OCI-LY3 (cell line): ENCODE measurements at regions not wholly inside any gene's neighbourhood (a gene's known extent, or its start where the extent isn't known, plus 50 kb on each side); places are given as distances from the start of the nearest gene placed in this dataset.
A peak's percentile ranks its signal among the peaks of the same experiment; 100 is the strongest.

Experiments
- H2AFZ ChIP-seq: fragments of 200-600, 300-600 bp; shearing (Covaris generic); 2 replicates; pipeline ENCODE4 v1.6.0; 2014; ENCODE audit warnings: antibody characterized with exemption, low read depth, low read length
- H3K27ac ChIP-seq: fragments of 200-600, 300-600 bp; sonication (generic); 2 replicates; pipeline ENCODE4 v1.5.1; 2014; ENCODE audit warnings: mild to moderate bottlenecking, low read length, moderate library complexity, mixed read lengths
- H3K27me3 ChIP-seq: fragments of 200-600, 300-600 bp; sonication (generic); 2 replicates; pipeline ENCODE4 v1.6.1; 2014; ENCODE audit warnings: low read depth, low read length, mixed read lengths
- H3K36me3 ChIP-seq: fragments of 200-600, 300-600 bp; sonication (generic); replicated peaks from 2 replicates; pipeline ENCODE3; 2014; ENCODE audit warnings: low read depth, low read length, mixed read lengths
- H3K4me1 ChIP-seq: fragments of 300-600, 200-600 bp; sonication (generic); 2 replicates; pipeline ENCODE4 v1.6.1; 2014; ENCODE audit warnings: low read length, mixed read lengths
- H3K4me2 ChIP-seq: fragments of 200-600, 300-600 bp; sonication (generic); 2 replicates; pipeline ENCODE4 v1.6.1; 2014; ENCODE audit warnings: low read length, mixed read lengths
- H3K4me3 ChIP-seq: fragments of 300-600, 200-600 bp; sonication (generic); 2 replicates; pipeline ENCODE4 v1.5.1; 2014; ENCODE audit warnings: antibody characterized with exemption, mild to moderate bottlenecking, low read length, moderate library complexity
- H3K79me2 ChIP-seq: fragments of 300-600, 200-600 bp; shearing (Covaris generic); 2 replicates; pipeline ENCODE4 v1.6.1; 2014; ENCODE audit warnings: mild to moderate bottlenecking, low read length, mixed read lengths
- H3K9ac ChIP-seq: fragments of 300-600, 200-600 bp; shearing (Covaris generic); 2 replicates; pipeline ENCODE4 v1.6.0; 2014; ENCODE audit warnings: mild to moderate bottlenecking, low read length, moderate library complexity
- H3K9me3 ChIP-seq: fragments of 200-600, 300-600 bp; shearing (Covaris generic); 2 replicates; pipeline ENCODE4 v1.6.1; 2014; ENCODE audit warnings: low read length, mixed read lengths; ENCODE audit not compliant: insufficient read depth
- H4K20me1 ChIP-seq: fragments of 200-600, 300-600 bp; sonication (generic); 2 replicates; pipeline ENCODE4 v1.6.1; 2016; ENCODE audit warnings: low read length, mixed read lengths; ENCODE audit not compliant: insufficient read depth
- EZH2phosphoT487 ChIP-seq: fragments of 200-600 bp; shearing (Covaris generic); IDR thresholded peaks from 2 replicates; pipeline ENCODE4 v1.6.1; 2018; ENCODE audit warnings: antibody characterized with exemption, mixed run types, low read depth
- TF ChIP-seq, protein P1 (sequence below): fragments of 200-600, 300-600 bp; sonication (generic); IDR thresholded peaks from 2 replicates; pipeline ENCODE4 v1.5.1; 2014; ENCODE audit warnings: antibody characterized with exemption, low read length, low read depth

GRCh38 chr1:173114346-173114745, 63.6 kb upstream of the TNFSF18 start:
- H3K27ac ChIP-seq, result no peak overlapping the region
- H3K9me3 ChIP-seq, result peaks cover 7% of the 10 kb centered on the region; the same call in 1 of the 2 replicates
- H3K27me3 ChIP-seq, result no peaks in the 10 kb centered on the region
- no peak overlapping the region for H3K4me3 ChIP-seq
- H3K4me1 ChIP-seq, result peaks cover 86% of the 10 kb centered on the region
- H3K79me2 ChIP-seq, result no peaks in the 10 kb centered on the region
- no peak overlapping the region for H3K4me2 ChIP-seq
- no peaks in the 10 kb centered on the region for H4K20me1 ChIP-seq
- TF ChIP-seq, protein P1, sequence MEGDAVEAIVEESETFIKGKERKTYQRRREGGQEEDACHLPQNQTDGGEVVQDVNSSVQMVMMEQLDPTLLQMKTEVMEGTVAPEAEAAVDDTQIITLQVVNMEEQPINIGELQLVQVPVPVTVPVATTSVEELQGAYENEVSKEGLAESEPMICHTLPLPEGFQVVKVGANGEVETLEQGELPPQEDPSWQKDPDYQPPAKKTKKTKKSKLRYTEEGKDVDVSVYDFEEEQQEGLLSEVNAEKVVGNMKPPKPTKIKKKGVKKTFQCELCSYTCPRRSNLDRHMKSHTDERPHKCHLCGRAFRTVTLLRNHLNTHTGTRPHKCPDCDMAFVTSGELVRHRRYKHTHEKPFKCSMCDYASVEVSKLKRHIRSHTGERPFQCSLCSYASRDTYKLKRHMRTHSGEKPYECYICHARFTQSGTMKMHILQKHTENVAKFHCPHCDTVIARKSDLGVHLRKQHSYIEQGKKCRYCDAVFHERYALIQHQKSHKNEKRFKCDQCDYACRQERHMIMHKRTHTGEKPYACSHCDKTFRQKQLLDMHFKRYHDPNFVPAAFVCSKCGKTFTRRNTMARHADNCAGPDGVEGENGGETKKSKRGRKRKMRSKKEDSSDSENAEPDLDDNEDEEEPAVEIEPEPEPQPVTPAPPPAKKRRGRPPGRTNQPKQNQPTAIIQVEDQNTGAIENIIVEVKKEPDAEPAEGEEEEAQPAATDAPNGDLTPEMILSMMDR, result no peak
- TF ChIP-seq EZH2phosphoT487, result no peak
- H3K36me3 ChIP-seq, result peaks cover 16% of the 10 kb centered on the region
- no peak overlapping the region for H2AFZ ChIP-seq
- no peak overlapping the region for H3K9ac ChIP-seq

- TF ChIP-seq, protein P1, result no peak
- no peak for TF ChIP-seq EZH2phosphoT487
- H3K27ac ChIP-seq, result peak overlapping the region; percentile 79
- H3K27me3 ChIP-seq, result no peaks in the 10 kb centered on the region
- peaks cover 22% of the 10 kb centered on the region for H3K36me3 ChIP-seq
- H3K4me2 ChIP-seq, result no peak overlapping the region
- peaks cover 14% of the 10 kb centered on the region for H3K9me3 ChIP-seq
- H3K9ac ChIP-seq, result no peak overlapping the region
- no peak overlapping the region for H3K4me3 ChIP-seq
- peaks cover 75% of the 10 kb centered on the region for H3K4me1 ChIP-seq
- H4K20me1 ChIP-seq, result no peaks in the 10 kb centered on the region
- H3K79me2 ChIP-seq, result no peaks in the 10 kb centered on the region
- H2AFZ ChIP-seq, result no peak overlapping the region
These were observed 62.4 kb upstream of the TNFSF18 start for GRCh38 chr1:173113015-173113741.

- TF ChIP-seq EZH2phosphoT487, result no peak
- TF ChIP-seq, protein P1, result no peak
- Histone ChIP-seq H3K27me3 (no peaks in the 10 kb centered on the region), H4K20me1 (no peaks in the 10 kb centered on the region), H3K79me2 (no peaks in the 10 kb centered on the region), H3K36me3 (peaks cover 26% of the 10 kb centered on the region), H2AFZ (no peak overlapping the region; the same call in 1 of the 2 replicates), H3K4me3 (0 out of 2 replicates have a peak overlapping the region, but pooled peaks have one; percentile 11), H3K9ac (peak overlapping the region; percentile 37; the same call in 1 of the 2 replicates), H3K27ac (peak overlapping the region; percentile 79), H3K4me2 (peak overlapping the region; percentile 56), H3K9me3 (peaks cover 25% of the 10 kb centered on the region), H3K4me1 (peaks cover 64% of the 10 kb centered on the region)
These were observed 61.4 kb upstream of the TNFSF18 start for GRCh38 chr1:173112129-173112528.

DNA sequence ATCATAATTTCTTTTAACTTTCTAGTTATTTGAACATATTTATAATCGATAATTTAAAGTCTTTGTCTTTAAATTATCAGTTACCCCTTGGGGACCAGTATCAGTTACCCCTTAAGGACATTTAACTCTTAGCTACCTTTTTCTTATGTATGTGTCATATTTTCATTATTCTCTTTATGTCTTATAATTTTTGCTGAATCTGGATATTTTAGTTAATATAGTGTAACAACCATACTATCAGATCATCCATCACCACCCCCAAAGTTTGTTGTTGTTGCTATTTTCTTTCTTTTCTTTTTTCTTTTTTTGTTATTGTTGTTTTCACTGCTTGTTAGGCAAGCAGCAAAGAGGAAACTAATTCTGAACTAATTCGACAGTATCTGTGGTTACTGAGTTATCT, 57.0 kb upstream of the TNFSF18 start:
- no peaks in the 10 kb centered on the region for H4K20me1 ChIP-seq
- H3K27ac ChIP-seq, result no peak overlapping the region
- H3K36me3 ChIP-seq, result peaks cover 17% of the 10 kb centered on the region
- no peak overlapping the region for H3K4me2 ChIP-seq
- H3K27me3 ChIP-seq, result no peaks in the 10 kb centered on the region
- H2AFZ ChIP-seq, result no peak overlapping the region
- no peaks in the 10 kb centered on the region for H3K79me2 ChIP-seq
- H3K9ac ChIP-seq, result no peak overlapping the region
- no peak overlapping the region for H3K4me3 ChIP-seq
- peaks cover 23% of the 10 kb centered on the region for H3K4me1 ChIP-seq
- no peak for TF ChIP-seq EZH2phosphoT487
- TF ChIP-seq, protein P1, result no peak
- peaks cover 32% of the 10 kb centered on the region for H3K9me3 ChIP-seq
